ENCODE measurements at regions not wholly inside any gene's neighbourhood (a gene's known extent, or its start where the extent isn't known, plus 50 kb on each side); places are given as distances from the start of the nearest gene placed in this dataset.

DNA sequence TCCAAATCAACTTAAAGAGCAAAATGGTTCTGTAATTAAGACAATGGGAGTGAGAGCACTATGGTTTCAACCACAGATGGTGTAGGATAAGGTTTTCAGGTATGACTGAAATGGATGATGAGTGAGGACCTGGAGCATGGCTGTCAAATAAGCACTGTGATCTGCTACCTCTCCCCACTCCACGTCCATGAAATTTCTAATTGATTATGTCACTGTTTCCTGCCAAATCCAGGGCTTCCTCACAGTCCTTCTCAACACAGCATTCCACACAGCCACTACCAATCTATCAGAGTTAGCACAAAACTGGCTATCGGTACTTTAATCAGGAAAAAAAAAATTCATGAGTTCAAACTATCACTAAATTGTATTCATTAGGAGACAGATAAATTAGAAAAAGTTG is 420.4 kb upstream of the WWC1 start:
- TF ChIP-seq CTCF (IDR thresholded peaks at IDR 0.05; ENCODE audit: unreplicated experiment), result no peak
- H3K36me3 Mint-ChIP-seq (ENCODE audit: insufficient read depth, unreplicated experiment), result no peaks in the 10 kb centered on the region
- ChIA-PET CTCF (no interaction called here), POLR2A (no interaction called here)
- BruUV-seq (replicated peaks), result no TSS peak
- no peaks in the 10 kb centered on the region for H3K4me1 Mint-ChIP-seq (ENCODE audit: insufficient read depth, unreplicated experiment)
- intact Hi-C loops (cut with micrococcal nuclease), result no loop called here
- no peak overlapping the region for H3K4me3 Mint-ChIP-seq (ENCODE audit: unreplicated experiment)
- no peak for DNase-seq (ENCODE audit: unreplicated experiment)
- H3K27me3 Mint-ChIP-seq (ENCODE audit: insufficient read depth, unreplicated experiment), result no peaks in the 10 kb centered on the region
- no peak overlapping the region for H3K27ac Mint-ChIP-seq (ENCODE audit: low read depth, unreplicated experiment)
- peaks cover 15% of the 10 kb centered on the region for H3K9me3 Mint-ChIP-seq (ENCODE audit: unreplicated experiment)

DNA sequence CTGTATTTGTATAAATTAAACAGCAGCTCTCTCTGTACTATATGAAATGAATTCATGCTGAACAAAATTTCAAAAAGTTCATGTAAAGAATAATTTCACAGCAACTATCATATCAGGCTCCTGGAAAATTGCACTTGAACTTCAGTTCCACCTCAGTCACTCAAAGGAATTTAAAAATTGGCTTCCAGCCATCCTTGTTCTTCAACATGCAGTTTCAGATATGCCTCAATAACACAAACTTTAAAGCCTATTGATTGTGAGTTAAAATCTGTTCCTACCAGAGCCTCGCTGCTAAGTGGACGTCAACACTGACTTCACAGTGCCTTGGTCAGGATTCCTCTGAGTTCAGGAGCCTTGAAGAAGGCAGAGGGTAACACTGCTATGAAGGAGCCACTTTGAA is 418.7 kb upstream of the WWC1 start:
- no TSS peak for BruUV-seq (replicated peaks)
- intact Hi-C loops (cut with micrococcal nuclease), result no loop called here
- no peak for TF ChIP-seq CTCF (IDR thresholded peaks at IDR 0.05; ENCODE audit: unreplicated experiment)
- CTCF ChIA-PET, result no interaction called here
- POLR2A ChIA-PET, result no interaction called here
- no peak for DNase-seq (ENCODE audit: unreplicated experiment)
- H3K9me3 Mint-ChIP-seq (ENCODE audit: unreplicated experiment), result peaks cover 15% of the 10 kb centered on the region
- no peaks in the 10 kb centered on the region for H3K27me3 Mint-ChIP-seq (ENCODE audit: insufficient read depth, unreplicated experiment)
- no peaks in the 10 kb centered on the region for H3K36me3 Mint-ChIP-seq (ENCODE audit: insufficient read depth, unreplicated experiment)
- H3K4me1 Mint-ChIP-seq (ENCODE audit: insufficient read depth, unreplicated experiment), result no peaks in the 10 kb centered on the region
- H3K27ac Mint-ChIP-seq (ENCODE audit: low read depth, unreplicated experiment), result no peak overlapping the region
- H3K4me3 Mint-ChIP-seq (ENCODE audit: unreplicated experiment), result no peak overlapping the region

GRCh38 chr5:167877114-167877722 is 414.2 kb upstream of the WWC1 start:
- Mint-ChIP-seq H3K36me3 (ENCODE audit: insufficient read depth, unreplicated experiment) (no peaks in the 10 kb centered on the region), H3K27me3 (ENCODE audit: insufficient read depth, unreplicated experiment) (no peaks in the 10 kb centered on the region), H3K4me1 (ENCODE audit: insufficient read depth, unreplicated experiment) (no peaks in the 10 kb centered on the region), H3K27ac (ENCODE audit: low read depth, unreplicated experiment) (no peak overlapping the region), H3K9me3 (ENCODE audit: unreplicated experiment) (peaks cover 15% of the 10 kb centered on the region), H3K4me3 (ENCODE audit: unreplicated experiment) (no peak overlapping the region)
- POLR2A ChIA-PET, result no interaction called here
- BruUV-seq (replicated peaks), result no TSS peak
- DNase-seq (ENCODE audit: unreplicated experiment), result no peak
- no peak for TF ChIP-seq CTCF (IDR thresholded peaks at IDR 0.05; ENCODE audit: unreplicated experiment)
- intact Hi-C loops (cut with micrococcal nuclease), result no loop called here
- CTCF ChIA-PET, result interaction anchor here (0.6 to 0.9 kb wide), 2 partner anchors 10 to 144 kb away, joined by 3 read pairs; no protein-coding TSS in a partner anchor

DNA sequence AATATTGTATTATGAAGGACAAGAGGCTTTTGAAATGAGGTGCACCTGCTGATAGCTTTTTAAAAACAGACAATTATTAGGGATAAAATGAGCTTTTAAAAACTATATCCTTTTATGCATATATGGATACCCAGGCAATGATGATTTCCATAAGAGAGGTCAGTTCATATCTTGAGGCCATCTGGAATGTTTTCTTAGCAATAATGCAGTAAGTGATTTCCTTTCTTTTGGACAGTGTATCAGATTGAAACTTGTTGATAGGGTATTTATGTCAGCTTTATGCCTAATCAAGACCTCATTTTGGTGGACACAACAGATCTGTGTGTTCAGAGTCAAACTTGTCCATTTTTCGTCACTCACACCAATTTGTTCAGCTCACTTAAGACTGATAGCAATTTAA is 413.5 kb upstream of the WWC1 start:
- H3K36me3 Mint-ChIP-seq (ENCODE audit: insufficient read depth, unreplicated experiment), result no peaks in the 10 kb centered on the region
- H3K27ac Mint-ChIP-seq (ENCODE audit: low read depth, unreplicated experiment), result no peak overlapping the region
- H3K27me3 Mint-ChIP-seq (ENCODE audit: insufficient read depth, unreplicated experiment), result no peaks in the 10 kb centered on the region
- ChIA-PET CTCF (interaction anchor here (0.6 to 0.9 kb wide), 3 partner anchors 10 to 143 kb away, joined by 3 read pairs; no protein-coding TSS in a partner anchor), POLR2A (no interaction called here)
- BruUV-seq (replicated peaks), result no TSS peak
- no peaks in the 10 kb centered on the region for H3K4me1 Mint-ChIP-seq (ENCODE audit: insufficient read depth, unreplicated experiment)
- intact Hi-C loops (cut with micrococcal nuclease), result no loop called here
- H3K9me3 Mint-ChIP-seq (ENCODE audit: unreplicated experiment), result peaks cover 15% of the 10 kb centered on the region
- TF ChIP-seq CTCF (IDR thresholded peaks at IDR 0.05; ENCODE audit: unreplicated experiment), result no peak
- no peak for DNase-seq (ENCODE audit: unreplicated experiment)
- no peak overlapping the region for H3K4me3 Mint-ChIP-seq (ENCODE audit: unreplicated experiment)

Data from MCF 10A (cell line).